A673 (cell line): ENCODE measurements at regions not wholly inside any gene's neighbourhood (a gene's known extent, or its start where the extent isn't known, plus 50 kb on each side); places are given as distances from the start of the nearest gene placed in this dataset.

Source experiments
- BruUV-seq: library from RNA; stranded (reverse); fragments of 400-500 nt; replicated peaks from 2 replicates; lab custom pipeline; 2021; lab: Mats Ljungman, UMichigan
- CTCF ChIA-PET: fragments of 300-600 bp; sonication (Branson Sonifier 250); formaldehyde crosslinking; loops from one replicate; lab custom pipeline; 2022; ENCODE audit warnings: antibody characterized with exemption; lab: Charles Lee
- POLR2A ChIA-PET: fragments of 300-600 bp; sonication (Branson Sonifier 250); formaldehyde crosslinking; loops from one replicate; lab custom pipeline; 2022; ENCODE audit warnings: antibody characterized with exemption; ENCODE audit not compliant: low non-redundant PET; lab: Charles Lee
- DNase-seq: peaks from one replicate; pipeline ENCODE4 v3.0.0-alpha.2; 2015; ENCODE audit warnings: low spot score
- H3K27ac ChIP-seq: fragments of 200-600 bp; sonication (generic); 2 replicates; pipeline ENCODE4 v1.5.1; 2016; ENCODE audit warnings: mixed run types, low read depth, mild to moderate bottlenecking, mixed read lengths, antibody characterized with exemption, low read length; ENCODE audit not compliant: poor library complexity, severe bottlenecking
- H3K27me3 ChIP-seq: fragments of 200-600 bp; sonication (generic); replicated peaks from 2 replicates; pipeline ENCODE4 v1.6.1; 2017; ENCODE audit warnings: mixed run types, low read depth, mild to moderate bottlenecking, mixed read lengths, antibody characterized with exemption, low read length; ENCODE audit not compliant: insufficient read depth, poor library complexity
- H3K36me3 ChIP-seq: fragments of 200-600 bp; sonication (generic); 2 replicates; pipeline ENCODE4 v1.6.1; 2016; ENCODE audit warnings: mixed run types, mild to moderate bottlenecking, mixed read lengths, antibody characterized with exemption, low read length; ENCODE audit not compliant: insufficient read depth, poor library complexity, severe bottlenecking
- H3K4me1 ChIP-seq: fragments of 200-600 bp; sonication (generic); 2 replicates; pipeline ENCODE4 v1.6.1; 2017; ENCODE audit warnings: mixed run types, mild to moderate bottlenecking, mixed read lengths, antibody characterized with exemption, low read length; ENCODE audit not compliant: insufficient read depth, poor library complexity, severe bottlenecking
- H3K4me3 ChIP-seq: fragments of 200-600 bp; sonication (generic); 2 replicates; pipeline ENCODE4 v1.5.1; 2016; ENCODE audit warnings: low read depth, mixed run types, mild to moderate bottlenecking, mixed read lengths, low read length; ENCODE audit not compliant: poor library complexity, severe bottlenecking
- H3K9me3 ChIP-seq: fragments of 200-600 bp; sonication (generic); 2 replicates; pipeline ENCODE4 v1.6.1; 2016; ENCODE audit warnings: mixed run types, low read depth, mild to moderate bottlenecking, mixed read lengths, antibody characterized with exemption, low read length; ENCODE audit not compliant: poor library complexity, severe bottlenecking
- CTCF ChIP-seq: fragments of 300-800, 200-600 bp; sonication (generic); conservative IDR thresholded peaks from 2 replicates; pipeline ENCODE4 v1.5.1; 2017; ENCODE audit warnings: low read depth, mild to moderate bottlenecking, antibody characterized with exemption, low read length, moderate library complexity, mixed read lengths
- EZH2 ChIP-seq: fragments of 200-600 bp; sonication (generic); IDR thresholded peaks from 2 replicates; pipeline ENCODE4 v1.6.1; 2017; ENCODE audit warnings: borderline replicate concordance, low read depth, mild to moderate bottlenecking, mixed read lengths, antibody characterized with exemption, low read length; ENCODE audit not compliant: poor library complexity, severe bottlenecking
- intact Hi-C: fragments of 100-400 bp; cut with micrococcal nuclease; formaldehyde crosslinking; loops from one replicate; pipeline ENCODE4 v1.10.0; 2022; ENCODE audit not compliant: unreplicated experiment

- DNase-seq = no peak
- H3K36me3 ChIP-seq = no peaks in the 10 kb centered on the region
- intact Hi-C loops = no loop called here
- TF ChIP-seq CTCF = no peak
- TF ChIP-seq EZH2 = no peak
- ChIA-PET POLR2A (no interaction called here), CTCF (no interaction called here)
- H3K4me1 ChIP-seq = no peaks in the 10 kb centered on the region
- no peak overlapping the region for H3K4me3 ChIP-seq
- BruUV-seq = no TSS peak
- no peak overlapping the region for H3K27ac ChIP-seq
- no peaks in the 10 kb centered on the region for H3K27me3 ChIP-seq
- no peaks in the 10 kb centered on the region for H3K9me3 ChIP-seq
Measured at GRCh38 chr6:22015944-22016343, 280.9 kb downstream of the PRL start.

- H3K27me3 ChIP-seq = no peaks in the 10 kb centered on the region
- ChIA-PET CTCF (no interaction called here), POLR2A (no interaction called here)
- BruUV-seq = no TSS peak
- no peaks in the 10 kb centered on the region for H3K36me3 ChIP-seq
- intact Hi-C loops = no loop called here
- H3K4me3 ChIP-seq = no peak overlapping the region
- no peaks in the 10 kb centered on the region for H3K4me1 ChIP-seq
- no peak for TF ChIP-seq EZH2
- no peaks in the 10 kb centered on the region for H3K9me3 ChIP-seq
- no peak for DNase-seq
- H3K27ac ChIP-seq = no peak overlapping the region
Measured at GRCh38 chr6:22017272-22017671, 279.6 kb downstream of the PRL start.

- Histone ChIP-seq H3K27ac (no peak overlapping the region), H3K27me3 (no peaks in the 10 kb centered on the region), H3K9me3 (no peaks in the 10 kb centered on the region), H3K4me1 (no peaks in the 10 kb centered on the region), H3K36me3 (no peaks in the 10 kb centered on the region), H3K4me3 (no peak overlapping the region)
- DNase-seq = no peak
- POLR2A ChIA-PET = no interaction called here
- no peak for TF ChIP-seq CTCF
- TF ChIP-seq EZH2 = no peak
- BruUV-seq = no TSS peak
- intact Hi-C loops = no loop called here
- CTCF ChIA-PET = no interaction called here
Measured at GRCh38 chr6:22017766-22018165, 279.1 kb downstream of the PRL start.

- no TSS peak for BruUV-seq
- POLR2A ChIA-PET = no interaction called here
- TF ChIP-seq EZH2 = no peak
- TF ChIP-seq CTCF = no peak
Measured at GRCh38 chr6:22019857-22020256, 277.0 kb downstream of the PRL start.

More at GRCh38 chr6:22019857-22020256, 277.0 kb downstream of the PRL start:
- H3K27ac ChIP-seq = no peak overlapping the region
- CTCF ChIA-PET = no interaction called here
- H3K9me3 ChIP-seq = no peaks in the 10 kb centered on the region
- H3K27me3 ChIP-seq = no peaks in the 10 kb centered on the region
- intact Hi-C loops = no loop called here
- H3K4me1 ChIP-seq = no peaks in the 10 kb centered on the region
- no peak for DNase-seq
- no peaks in the 10 kb centered on the region for H3K36me3 ChIP-seq
- H3K4me3 ChIP-seq = no peak overlapping the region
